ENCODE measurements at regions not wholly inside any gene's neighbourhood (a gene's known extent, or its start where the extent isn't known, plus 50 kb on each side); places are given as distances from the start of the nearest gene placed in this dataset.
"Not testable (repeated sequence)": the region's sequence is repeated elsewhere in the genome, so short reads cannot be mapped to it uniquely, and the experiment has no call there.

DNA sequence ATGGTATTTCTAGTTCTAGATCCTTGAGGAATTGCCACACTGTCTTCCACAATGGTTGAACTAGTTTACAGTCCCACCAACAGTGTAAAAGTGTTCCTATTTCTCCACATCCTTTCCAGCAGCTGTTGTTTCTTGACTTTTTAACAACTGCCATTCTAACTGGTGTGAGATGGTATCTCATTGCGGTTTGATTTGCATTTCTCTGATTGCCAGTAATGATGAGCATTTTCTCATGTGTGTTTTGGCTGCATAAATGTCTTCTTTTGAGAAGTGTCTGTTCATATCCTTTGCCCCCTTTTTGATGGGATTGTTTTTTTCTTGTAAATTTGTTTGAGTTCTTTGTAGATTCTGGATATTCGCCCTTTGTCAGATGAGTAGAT lies 308.6 kb upstream of the B3GAT1 start:
- CTCF ChIA-PET; DNase-seq; ATAC-seq; H3K36me3 Mint-ChIP-seq; H3K4me3 ChIP-seq (ENCODE audit: low read length); H3K27ac ChIP-seq (ENCODE audit: low read depth, low read length); POLR2A ChIA-PET; intact Hi-C loops (cut with micrococcal nuclease); H3K4me1 ChIP-seq (ENCODE audit: control insufficient read depth in 2 of 2, insufficient read depth in 2 of 2, low read length in 2 of 2); H3K36me3 ChIP-seq (ENCODE audit: control insufficient read depth in 2 of 3, insufficient read depth in 3 of 3, low read length in 3 of 3); H3K27me3 ChIP-seq (ENCODE audit: control insufficient read depth in 2 of 2, insufficient read depth in 2 of 2, low read length in 2 of 2); H3K9me3 ChIP-seq (ENCODE audit: control insufficient read depth in 2 of 3, low read length in 3 of 3); H3K4me1 Mint-ChIP-seq; H3K4me3 Mint-ChIP-seq; H3K27ac Mint-ChIP-seq; H3K9me3 Mint-ChIP-seq: not testable (repeated sequence)
- peaks cover 8 to 43% (median 28%) of the 10 kb centered on the region in 5 donors for H3K27me3 Mint-ChIP-seq

DNA sequence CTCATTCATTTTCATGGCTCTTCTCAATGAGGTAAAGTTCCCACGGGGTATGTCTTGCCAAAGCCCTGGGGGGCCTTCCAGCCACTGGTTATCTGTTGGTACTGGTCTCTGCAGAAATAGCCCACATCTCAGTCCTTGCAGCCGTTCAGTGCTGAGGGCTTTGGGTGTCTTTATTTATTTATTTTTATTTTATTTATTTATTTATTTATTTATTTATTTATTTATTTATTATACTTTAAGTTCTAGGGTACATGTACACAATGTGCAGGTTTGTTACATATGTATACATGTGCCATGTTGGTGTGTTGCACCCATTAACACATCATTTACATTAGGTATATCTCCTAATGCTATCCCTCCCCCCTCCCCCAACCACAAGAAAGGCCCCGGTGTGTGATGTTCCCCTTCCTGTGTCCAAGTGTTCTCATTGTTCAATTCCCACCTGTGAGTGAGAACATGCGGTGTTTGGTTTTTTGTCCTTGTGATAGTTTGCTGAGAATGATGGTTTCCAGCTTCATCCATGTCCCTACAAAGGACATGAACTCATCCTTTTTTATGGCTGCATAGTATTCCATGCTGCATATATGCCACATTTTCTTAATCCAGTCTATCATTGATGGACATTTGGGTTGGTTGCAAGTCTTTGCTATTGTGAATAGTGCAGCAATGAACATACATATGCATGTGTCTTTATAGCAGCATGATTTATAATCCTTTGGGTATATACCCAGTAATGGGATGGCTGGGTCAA lies 308.1 kb upstream of the B3GAT1 start:
- H3K9me3 ChIP-seq (ENCODE audit: control insufficient read depth in 2 of 3, low read length in 3 of 3); H3K36me3 ChIP-seq (ENCODE audit: control insufficient read depth in 2 of 3, insufficient read depth in 3 of 3, low read length in 3 of 3); DNase-seq; H3K4me1 Mint-ChIP-seq; H3K36me3 Mint-ChIP-seq; CTCF ChIA-PET; H3K4me3 ChIP-seq (ENCODE audit: low read length); H3K27me3 ChIP-seq (ENCODE audit: control insufficient read depth in 2 of 2, insufficient read depth in 2 of 2, low read length in 2 of 2); H3K4me1 ChIP-seq (ENCODE audit: control insufficient read depth in 2 of 2, insufficient read depth in 2 of 2, low read length in 2 of 2); H3K4me3 Mint-ChIP-seq; H3K9me3 Mint-ChIP-seq; H3K27ac ChIP-seq (ENCODE audit: low read depth, low read length); POLR2A ChIA-PET; intact Hi-C loops (cut with micrococcal nuclease); H3K27ac Mint-ChIP-seq; ATAC-seq: not testable (repeated sequence)
- H3K27me3 Mint-ChIP-seq, result peaks cover 8 to 37% (median 25%) of the 10 kb centered on the region in 5 donors

GRCh38 chr11:134719397-134719796 lies 307.4 kb upstream of the B3GAT1 start:
- intact Hi-C loops (cut with micrococcal nuclease), result no loop called here
- H3K4me1 ChIP-seq (ENCODE audit: control insufficient read depth in 2 of 2, insufficient read depth in 2 of 2, low read length in 2 of 2), result no peaks in the 10 kb centered on the region
- H3K4me1 Mint-ChIP-seq, result no peaks in the 10 kb centered on the region
- no peak overlapping the region for H3K27ac ChIP-seq (ENCODE audit: low read depth, low read length)
- no peak overlapping the region for H3K27ac Mint-ChIP-seq
- H3K36me3 Mint-ChIP-seq, result no peaks in the 10 kb centered on the region
- H3K4me3 ChIP-seq (ENCODE audit: low read length), result no peak overlapping the region
- no peak for ATAC-seq
- no peaks in the 10 kb centered on the region for H3K36me3 ChIP-seq (ENCODE audit: control insufficient read depth in 2 of 3, insufficient read depth in 3 of 3, low read length in 3 of 3)
- peaks cover 8 to 30% (median 19%) of the 10 kb centered on the region in 5 donors for H3K27me3 Mint-ChIP-seq
- DNase-seq, result no peak
- no peak overlapping the region for H3K4me3 Mint-ChIP-seq
- H3K27me3 ChIP-seq (ENCODE audit: control insufficient read depth in 2 of 2, insufficient read depth in 2 of 2, low read length in 2 of 2), result no peaks in the 10 kb centered on the region
- no peaks in the 10 kb centered on the region for H3K9me3 ChIP-seq (ENCODE audit: control insufficient read depth in 2 of 3, low read length in 3 of 3)
- ChIA-PET CTCF (no interaction called here), POLR2A (no interaction called here)
- peaks cover 0 to 5% (median 0%) of the 10 kb centered on the region in 11 donors for H3K9me3 Mint-ChIP-seq

DNA sequence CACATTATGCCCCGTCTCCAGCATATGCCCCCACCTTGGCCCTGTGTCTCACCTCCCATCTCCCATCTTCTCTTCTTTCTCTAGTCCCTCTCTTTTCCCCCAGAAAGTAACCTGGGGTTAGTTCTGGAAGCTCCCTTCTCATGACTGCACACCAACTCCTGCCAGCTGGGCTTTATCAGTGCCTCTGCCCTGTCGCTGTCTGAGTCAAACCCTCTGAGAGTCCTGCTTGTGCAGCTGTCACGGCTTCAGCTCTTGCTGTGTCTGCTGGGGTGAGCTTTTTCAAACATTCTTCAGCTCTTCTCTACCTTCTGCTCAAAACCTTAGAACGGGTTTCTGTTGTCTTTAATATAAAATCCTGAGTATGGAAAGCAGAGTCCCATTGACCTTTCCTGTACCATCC lies 304.5 kb upstream of the B3GAT1 start:
- Mint-ChIP-seq H3K9me3 (peaks cover 0 to 5% (median 0%) of the 10 kb centered on the region in 11 donors), H3K4me3 (no peak overlapping the region), H3K27me3 (peaks cover under 1 to 24% (median 10%) of the 10 kb centered on the region in 5 donors), H3K27ac (no peak overlapping the region), H3K36me3 (no peaks in the 10 kb centered on the region), H3K4me1 (no peaks in the 10 kb centered on the region)
- intact Hi-C loops (cut with micrococcal nuclease), result no loop called here
- Histone ChIP-seq H3K36me3 (ENCODE audit: control insufficient read depth in 2 of 3, insufficient read depth in 3 of 3, low read length in 3 of 3) (no peaks in the 10 kb centered on the region), H3K4me3 (ENCODE audit: low read length) (no peak overlapping the region), H3K4me1 (ENCODE audit: control insufficient read depth in 2 of 2, insufficient read depth in 2 of 2, low read length in 2 of 2) (no peaks in the 10 kb centered on the region), H3K27ac (ENCODE audit: low read depth, low read length) (no peak overlapping the region), H3K9me3 (ENCODE audit: control insufficient read depth in 2 of 3, low read length in 3 of 3) (no peaks in the 10 kb centered on the region), H3K27me3 (ENCODE audit: control insufficient read depth in 2 of 2, insufficient read depth in 2 of 2, low read length in 2 of 2) (no peaks in the 10 kb centered on the region)
- POLR2A ChIA-PET, result no interaction called here
- no peak for DNase-seq
- CTCF ChIA-PET, result no interaction called here
- ATAC-seq, result no peak

GRCh38 chr11:134714021-134714656 lies 302.1 kb upstream of the B3GAT1 start:
- Histone ChIP-seq H3K4me1 (ENCODE audit: control insufficient read depth in 2 of 2, insufficient read depth in 2 of 2, low read length in 2 of 2) (no peaks in the 10 kb centered on the region), H3K27me3 (ENCODE audit: control insufficient read depth in 2 of 2, insufficient read depth in 2 of 2, low read length in 2 of 2) (no peaks in the 10 kb centered on the region), H3K4me3 (ENCODE audit: low read length) (no peak overlapping the region), H3K27ac (ENCODE audit: low read depth, low read length) (no peak overlapping the region), H3K36me3 (ENCODE audit: control insufficient read depth in 2 of 3, insufficient read depth in 3 of 3, low read length in 3 of 3) (no peaks in the 10 kb centered on the region), H3K9me3 (ENCODE audit: control insufficient read depth in 2 of 3, low read length in 3 of 3) (no peaks in the 10 kb centered on the region)
- Mint-ChIP-seq H3K9me3 (peaks cover 0 to 5% (median 0%) of the 10 kb centered on the region in 11 donors), H3K4me1 (no peaks in the 10 kb centered on the region), H3K27me3 (peaks cover 0 to 24% (median 10%) of the 10 kb centered on the region in 5 donors), H3K4me3 (no peak overlapping the region), H3K36me3 (no peaks in the 10 kb centered on the region), H3K27ac (no peak overlapping the region)
- ChIA-PET POLR2A (no interaction called here), CTCF (no interaction called here)
- ATAC-seq (no peak), DNase-seq (no peak)
- intact Hi-C loops (cut with micrococcal nuclease), result no loop called here

DNA sequence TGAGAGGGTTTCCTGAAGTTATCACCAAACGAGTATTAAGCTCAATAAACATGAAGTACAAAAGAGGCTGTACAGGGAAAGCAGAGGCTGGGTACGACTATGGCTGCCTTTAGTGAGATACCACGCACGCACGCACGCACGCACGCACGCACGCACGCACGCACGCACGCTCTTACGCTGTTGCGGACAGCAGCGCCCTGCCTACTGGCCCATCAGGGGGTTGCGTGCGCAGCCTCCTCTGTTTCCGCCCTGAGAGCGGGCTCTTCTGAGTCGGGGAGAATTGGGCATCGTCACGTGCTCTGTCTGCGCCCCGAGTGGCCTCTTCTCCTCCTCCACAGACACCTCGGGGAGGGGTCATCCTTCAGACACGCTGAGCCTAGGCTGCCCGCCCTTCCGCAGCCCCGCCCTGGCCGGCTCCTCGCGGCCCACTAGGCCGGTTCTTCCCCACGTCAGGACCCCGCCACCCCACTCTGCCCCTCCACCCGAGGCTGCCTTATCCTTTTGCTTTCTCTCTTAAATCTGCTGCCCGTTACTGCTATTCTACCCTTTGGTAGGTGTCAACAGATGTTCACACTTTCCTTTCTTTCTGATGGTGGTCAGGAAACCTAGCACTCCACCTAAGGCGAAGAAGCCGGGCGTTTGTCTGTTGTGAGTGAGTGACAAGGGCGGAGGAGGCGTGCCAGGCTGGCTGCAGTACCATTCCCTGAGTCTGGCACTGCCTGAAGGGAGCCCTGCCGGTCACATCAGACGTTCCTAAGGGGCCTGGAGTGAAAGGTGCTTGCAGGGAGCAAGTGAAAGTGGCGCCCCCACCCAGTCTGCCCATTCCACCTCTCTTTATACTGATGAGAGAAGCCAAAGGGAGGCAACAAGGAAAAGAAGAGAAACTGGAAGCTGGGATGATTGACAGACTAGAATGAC lies 300.4 kb upstream of the B3GAT1 start:
- Mint-ChIP-seq H3K27ac (no peak overlapping the region), H3K4me3 (no peak overlapping the region)
- CTCF ChIA-PET, result no interaction called here

More for the DNA sequence above, 300.4 kb upstream of the B3GAT1 start:
- DNase-seq (no peak), ATAC-seq (no peak)
- Mint-ChIP-seq H3K36me3 (no peaks in the 10 kb centered on the region), H3K9me3 (peaks cover 0 to 5% (median 0%) of the 10 kb centered on the region in 11 donors), H3K27me3 (peaks cover under 1 to 28% (median 9%) of the 10 kb centered on the region in 5 donors), H3K4me1 (no peaks in the 10 kb centered on the region)
- Histone ChIP-seq H3K27me3 (ENCODE audit: control insufficient read depth in 2 of 2, insufficient read depth in 2 of 2, low read length in 2 of 2) (no peaks in the 10 kb centered on the region), H3K27ac (ENCODE audit: low read depth, low read length) (no peak overlapping the region), H3K9me3 (ENCODE audit: control insufficient read depth in 2 of 3, low read length in 3 of 3) (no peaks in the 10 kb centered on the region), H3K36me3 (ENCODE audit: control insufficient read depth in 2 of 3, insufficient read depth in 3 of 3, low read length in 3 of 3) (no peaks in the 10 kb centered on the region), H3K4me1 (ENCODE audit: control insufficient read depth in 2 of 2, insufficient read depth in 2 of 2, low read length in 2 of 2) (no peaks in the 10 kb centered on the region), H3K4me3 (ENCODE audit: low read length) (no peak overlapping the region)
- POLR2A ChIA-PET, result interaction anchor here (0.7 kb wide), 1 partner anchor 72 kb away, joined by 3 read pairs; no protein-coding TSS in a partner anchor
- intact Hi-C loops (cut with micrococcal nuclease), result no loop called here

Data from naive thymus-derived CD4-positive, alpha-beta T cell (primary cell).